ENCODE measurements at regions not wholly inside any gene's neighbourhood (a gene's known extent, or its start where the extent isn't known, plus 50 kb on each side); places are given as distances from the start of the nearest gene placed in this dataset.

DNA sequence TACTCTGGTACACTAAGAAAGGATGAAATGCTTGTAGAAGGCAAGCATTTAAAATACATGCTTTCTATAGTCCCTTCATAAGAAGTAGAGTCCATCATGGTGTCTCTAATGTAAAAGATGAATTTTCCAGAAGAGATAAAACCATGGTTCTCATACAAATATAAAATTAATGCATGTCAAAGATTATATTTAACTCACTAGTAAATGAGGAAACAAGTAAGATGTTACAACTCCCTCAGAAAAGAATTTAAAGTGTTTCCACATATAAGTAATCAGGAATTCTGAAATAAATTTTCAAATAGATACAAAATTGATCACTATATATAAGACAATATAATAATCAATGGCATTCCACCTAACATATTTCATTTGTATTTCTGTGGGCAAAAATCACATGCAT lies 570.3 kb upstream of the CCDC54 start:
- DNase-seq: no peak

DNA sequence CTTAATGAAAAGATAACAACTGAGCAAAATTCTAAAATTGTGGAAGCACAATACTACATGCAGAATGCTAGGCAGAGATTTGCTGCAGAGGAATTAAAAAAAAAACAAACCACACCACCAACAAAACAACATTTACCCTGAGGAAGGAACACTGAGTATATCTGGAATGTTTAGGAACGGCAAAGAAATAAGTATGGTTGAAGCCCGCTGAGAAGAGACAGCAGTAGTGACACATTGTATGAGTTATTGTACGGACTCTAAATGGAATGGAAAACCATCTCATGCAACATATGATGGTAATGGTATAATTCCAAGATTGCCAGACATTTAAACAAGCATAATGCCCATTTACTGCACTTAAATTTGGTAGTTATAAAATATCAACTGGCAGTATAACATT lies 568.2 kb upstream of the CCDC54 start:
- no peak for DNase-seq

DNA sequence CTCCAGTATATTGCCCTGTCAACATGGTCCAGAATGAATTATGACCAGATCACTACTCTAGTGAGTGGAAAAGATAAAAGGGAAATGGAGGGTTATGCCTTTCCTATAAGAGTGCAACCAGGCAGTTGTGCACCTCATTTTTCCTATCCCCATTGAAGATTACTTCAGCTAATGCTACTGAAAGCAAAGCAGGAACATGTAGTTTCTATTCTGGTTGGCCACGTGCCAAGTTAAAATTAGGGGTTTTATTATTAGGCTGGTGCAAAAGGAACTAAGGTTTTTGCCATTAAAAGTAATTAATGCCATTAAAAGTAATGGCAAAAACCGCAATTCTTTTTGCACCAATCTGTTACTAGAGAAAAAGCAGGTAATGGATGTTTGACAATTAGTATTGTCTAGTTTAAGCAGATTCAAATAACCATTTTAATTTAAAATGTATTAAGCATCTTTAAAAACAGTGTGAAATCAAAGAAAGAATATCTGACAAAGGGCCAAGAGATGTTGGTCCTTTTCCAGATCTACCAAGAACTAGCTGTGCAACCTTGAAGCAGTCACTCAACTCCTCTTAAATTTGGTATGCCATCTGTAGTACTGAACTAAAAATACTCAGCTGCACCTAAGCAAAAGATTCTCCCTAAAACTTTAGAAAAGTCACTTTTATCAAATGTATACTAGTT lies 567.5 kb upstream of the CCDC54 start:
- DNase-seq: no peak

DNA sequence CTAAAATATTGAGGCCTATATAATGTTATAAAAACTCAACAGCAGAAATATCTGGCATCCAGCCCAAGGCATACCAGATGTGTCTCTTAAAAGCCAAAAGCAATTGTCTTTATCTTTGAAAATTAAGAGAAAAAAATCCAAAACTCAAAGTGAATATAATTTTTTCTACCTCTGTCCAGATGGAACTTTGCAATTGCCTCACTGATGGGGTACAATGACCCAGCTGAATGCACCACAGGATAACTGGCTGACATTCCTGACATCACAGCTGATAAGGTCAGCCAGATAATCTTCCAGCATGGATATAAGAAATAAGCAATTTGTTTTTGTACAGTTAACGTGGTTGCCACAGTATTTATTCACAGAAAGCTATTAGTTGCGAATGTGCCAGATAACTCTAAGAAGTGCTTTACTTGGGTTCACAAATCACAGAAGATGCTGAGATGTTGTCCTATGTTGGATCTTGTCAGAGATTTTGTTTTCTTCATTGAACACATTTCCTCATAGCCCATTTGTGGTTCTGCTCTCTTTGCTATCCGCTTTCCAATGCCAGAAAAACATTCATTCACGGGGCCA lies 566.9 kb upstream of the CCDC54 start:
- DNase-seq: no peak

DNA sequence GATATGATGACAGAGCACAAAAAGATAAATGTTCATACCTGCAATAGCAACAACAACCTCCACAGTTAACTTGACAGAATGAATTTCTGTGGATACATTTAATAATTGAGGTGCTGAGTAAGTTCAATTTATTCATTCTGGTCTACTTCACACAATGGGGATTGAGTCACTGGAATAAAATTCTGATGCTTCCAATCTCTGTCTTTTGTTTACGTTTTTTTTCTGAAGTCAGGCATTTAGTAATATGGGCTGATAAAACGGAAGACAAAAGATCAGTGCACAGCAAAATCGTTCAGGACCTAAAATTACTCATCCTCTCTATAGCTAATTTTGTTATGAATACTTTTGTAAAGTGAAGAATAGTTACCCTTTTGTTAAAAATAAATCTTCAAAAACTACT lies 565.9 kb upstream of the CCDC54 start:
- DNase-seq: no peak

GRCh38 chr3:106813742-106814141 lies 563.5 kb upstream of the CCDC54 start:
- no peak for DNase-seq

DNA sequence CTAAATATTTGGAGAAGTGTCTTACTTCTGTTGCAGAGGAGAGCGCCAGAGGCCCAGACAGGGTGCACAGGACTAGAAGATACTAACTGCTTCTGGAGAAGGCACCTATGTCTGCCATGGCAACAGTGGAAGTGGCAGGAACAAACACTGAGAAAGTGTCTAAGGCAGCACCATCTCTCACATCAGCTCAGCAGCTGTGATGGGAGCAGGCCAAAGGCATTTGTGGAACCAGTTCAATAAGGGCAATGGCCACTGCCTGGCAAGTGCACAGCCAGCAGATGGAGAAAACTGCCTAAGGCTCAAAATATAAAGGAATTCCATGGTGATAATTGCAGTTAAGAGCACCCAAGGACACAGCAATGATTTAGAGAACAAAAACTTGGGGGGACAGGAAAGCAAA lies 563.0 kb upstream of the CCDC54 start:
- DNase-seq: no peak

DNA sequence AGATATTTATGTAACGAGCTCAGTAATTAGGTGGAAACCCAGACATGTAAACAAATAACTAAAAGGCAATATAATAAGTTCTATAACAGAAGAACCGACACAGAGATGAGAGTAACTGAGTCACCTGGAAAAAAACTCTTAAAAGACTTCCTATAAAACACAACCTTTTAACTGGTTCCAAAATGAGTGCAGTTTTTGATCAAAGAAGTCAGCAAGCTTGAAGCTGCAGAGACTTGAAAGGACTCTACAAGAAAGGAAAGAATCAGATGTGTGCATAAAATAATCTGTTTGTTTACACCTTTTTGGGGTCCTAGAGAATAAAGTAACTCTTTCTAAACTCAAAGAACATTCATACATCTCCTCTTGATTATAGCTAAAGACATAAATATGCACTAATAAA lies 560.4 kb upstream of the CCDC54 start:
- no peak for DNase-seq

- DNase-seq: no peak
Observed at GRCh38 chr3:106817706-106818105, 559.5 kb upstream of the CCDC54 start.

DNA sequence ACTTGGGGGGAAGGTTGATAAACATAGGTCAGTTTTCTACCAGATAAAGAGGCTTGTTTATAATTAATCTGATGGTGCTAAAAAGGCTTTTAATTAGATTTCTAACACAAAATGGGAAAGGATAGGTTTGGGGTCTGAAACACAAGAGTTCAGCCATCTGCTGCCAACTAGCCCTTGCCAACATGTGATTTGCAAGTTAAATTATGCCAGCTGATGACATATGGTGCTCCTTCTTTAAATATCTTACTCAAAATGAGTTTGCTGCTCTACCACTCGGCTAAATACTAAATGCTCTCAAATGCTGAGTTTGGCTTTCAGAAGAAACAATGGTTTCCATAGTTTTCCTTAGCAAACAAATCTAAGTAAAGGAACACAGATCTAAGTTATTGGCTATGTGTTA lies 557.8 kb upstream of the CCDC54 start:
- DNase-seq: no peak

DNA sequence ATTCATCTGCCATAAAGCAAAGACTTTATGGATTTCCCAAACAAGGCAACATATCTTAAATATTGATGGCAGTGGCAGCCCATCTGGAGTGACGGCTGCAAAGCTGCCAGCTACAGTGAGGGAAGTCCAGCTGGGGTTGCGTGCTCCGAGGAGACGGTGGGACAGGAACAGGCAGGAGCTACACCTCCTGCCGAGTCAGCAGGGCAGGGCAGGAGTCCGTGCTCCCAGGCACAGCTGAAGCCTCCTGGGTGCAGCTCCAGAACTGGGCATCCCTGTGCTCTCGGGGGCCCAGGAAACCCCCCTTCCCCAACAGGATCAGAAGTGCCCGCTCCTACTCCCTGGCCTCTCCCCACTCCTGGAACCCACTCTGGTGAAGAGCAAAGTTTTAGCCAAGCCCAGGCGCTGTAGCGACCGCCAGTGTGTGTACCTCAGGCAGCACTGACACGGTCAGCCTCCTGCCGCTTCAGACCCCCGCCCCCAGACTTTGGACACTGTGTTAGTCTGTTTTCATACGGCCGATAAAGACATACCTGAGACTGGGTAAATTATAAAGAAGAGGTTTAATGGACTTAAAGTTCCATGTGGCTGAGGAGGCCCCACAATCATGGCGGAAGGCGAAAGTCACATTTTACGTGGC lies 556.4 kb upstream of the CCDC54 start:
- no peak for DNase-seq

- no peak for DNase-seq
Observed at GRCh38 chr3:106821801-106822200, 555.4 kb upstream of the CCDC54 start.

- no peak for DNase-seq
Observed at GRCh38 chr3:106822204-106822603, 555.0 kb upstream of the CCDC54 start.

DNA sequence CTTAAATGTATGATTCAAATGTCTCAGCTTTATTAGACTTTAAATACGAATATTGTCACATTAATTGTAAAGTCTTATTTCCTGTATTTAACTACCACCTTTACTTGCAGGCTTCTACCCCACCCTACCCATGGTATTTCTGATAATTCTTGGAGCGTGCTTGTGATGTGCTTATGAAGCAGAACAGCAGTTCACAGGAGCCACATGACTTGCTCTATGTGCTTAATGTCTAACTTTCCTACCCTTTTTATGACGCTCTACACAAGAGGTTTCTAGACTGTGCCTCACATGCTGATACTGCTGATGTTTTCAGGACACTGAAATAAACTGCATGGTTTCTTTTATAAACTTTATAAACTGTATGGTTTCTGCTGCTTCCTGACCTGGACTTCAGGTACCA lies 553.5 kb upstream of the CCDC54 start:
- no peak for DNase-seq

DNA sequence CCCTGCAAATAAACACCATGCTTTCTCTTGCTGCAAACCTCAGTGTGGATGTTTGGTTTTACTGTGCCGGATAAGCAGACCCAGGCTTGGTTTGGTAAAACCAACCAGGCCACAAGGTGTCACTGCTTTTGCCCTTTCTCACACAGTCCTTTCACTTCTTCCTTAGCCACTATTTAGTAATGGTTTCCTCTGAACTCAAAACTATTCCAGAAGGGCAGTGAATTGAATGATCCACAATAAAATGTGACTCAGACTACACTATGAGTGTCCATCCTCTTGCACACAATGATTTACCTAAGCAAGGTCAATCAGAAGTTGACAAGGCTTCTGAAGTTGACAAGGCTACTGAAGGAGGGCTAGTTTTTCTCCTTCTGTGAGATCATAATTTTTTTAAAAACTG lies 552.4 kb upstream of the CCDC54 start:
- DNase-seq: no peak

DNA sequence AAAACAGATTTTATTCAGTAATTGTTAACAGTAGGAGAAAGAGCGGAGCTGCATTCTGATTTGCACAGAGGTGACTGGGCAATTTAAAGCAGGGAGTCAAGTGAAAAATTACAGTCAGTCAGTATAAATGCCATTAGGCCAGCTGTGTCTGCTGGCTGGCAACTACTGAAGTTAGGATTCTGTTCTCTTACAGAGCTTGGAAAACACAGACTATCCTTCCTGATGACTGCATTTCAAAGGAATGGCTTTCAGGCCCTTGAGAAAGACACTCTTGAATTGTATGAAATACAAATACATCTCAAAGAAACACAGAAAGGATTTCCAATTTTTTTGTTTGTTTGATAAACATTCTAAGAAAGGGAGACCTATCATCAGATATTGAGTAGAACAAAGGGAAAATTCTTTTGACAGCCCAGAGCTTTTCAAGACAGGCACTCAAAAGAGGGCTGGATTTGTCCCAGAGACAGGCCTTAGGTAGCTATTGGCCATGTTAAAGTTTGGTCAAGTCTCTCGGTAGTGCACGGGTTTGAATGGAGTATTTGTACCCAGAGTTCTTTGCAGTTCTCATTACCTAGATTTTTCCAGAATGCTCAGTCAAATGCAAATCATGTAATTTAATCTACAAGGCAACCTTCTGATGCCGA lies 551.2 kb upstream of the CCDC54 start:
- no peak for DNase-seq

GRCh38 chr3:106826791-106827311 lies 550.4 kb upstream of the CCDC54 start:
- DNase-seq: no peak

- DNase-seq: no peak
Observed at GRCh38 chr3:106827515-106828213, 549.6 kb upstream of the CCDC54 start.

GRCh38 chr3:106829206-106829605 lies 548.0 kb upstream of the CCDC54 start:
- no peak for DNase-seq

DNA sequence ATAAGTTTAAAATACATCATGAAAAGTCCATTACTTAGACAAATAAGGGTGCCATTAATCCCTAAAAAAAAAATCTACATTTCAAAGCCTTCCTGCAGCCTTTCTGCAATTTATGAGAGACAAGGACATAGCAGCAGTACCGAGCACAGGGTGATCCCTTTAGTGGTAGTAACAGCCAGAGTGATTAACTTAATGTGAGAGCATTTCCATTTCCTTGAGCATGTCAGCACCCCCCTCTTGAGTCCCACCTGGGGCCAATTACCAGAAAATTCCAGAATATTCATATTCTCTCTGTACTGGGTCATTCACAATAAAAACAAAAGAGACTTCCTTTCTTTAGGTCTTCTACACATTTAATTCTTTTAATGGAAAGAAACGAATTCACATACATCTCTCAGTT lies 546.9 kb upstream of the CCDC54 start:
- DNase-seq: no peak

DNA sequence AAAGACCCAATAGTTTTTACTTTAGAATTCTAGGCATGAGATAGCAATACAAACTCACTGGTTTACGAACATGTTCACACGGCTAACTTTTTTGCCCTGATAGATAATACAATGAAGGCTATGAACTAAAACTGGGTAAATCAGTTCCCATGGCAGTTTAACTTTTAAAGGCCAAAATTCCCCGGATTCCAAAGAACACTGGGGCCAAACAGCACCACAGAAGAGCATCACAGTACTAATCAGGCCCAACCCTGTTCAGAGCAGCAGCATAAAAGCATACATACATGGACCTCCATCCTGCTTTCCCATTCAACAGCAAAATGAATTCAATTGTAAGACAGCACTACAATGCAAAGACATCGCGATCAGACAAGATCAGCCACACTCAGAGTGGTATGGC lies 540.3 kb upstream of the CCDC54 start:
- DNase-seq: no peak

GRCh38 chr3:106837616-106838015 lies 539.6 kb upstream of the CCDC54 start:
- DNase-seq: no peak

GRCh38 chr3:106839576-106840280 lies 537.5 kb upstream of the CCDC54 start:
- DNase-seq: no peak

All from activated naive CD4-positive, alpha-beta T cell (primary cell).